Loucy (cell line): ENCODE measurements at regions not wholly inside any gene's neighbourhood (a gene's known extent, or its start where the extent isn't known, plus 50 kb on each side); places are given as distances from the start of the nearest gene placed in this dataset.
"Not testable (repeated sequence)": the region's sequence is repeated elsewhere in the genome, so short reads cannot be mapped to it uniquely, and the experiment has no call there.

Source experiments
- H2AFZ ChIP-seq: fragments of 200-600 bp; sonication (generic); 2 replicates; pipeline ENCODE4 v1.6.0; 2016; ENCODE audit warnings: antibody characterized with exemption, mild to moderate bottlenecking, low read length, moderate library complexity
- H3F3A ChIP-seq: fragments of 200-600 bp; 2 replicates; pipeline ENCODE4 v1.6.0; 2016; ENCODE audit warnings: antibody characterized with exemption, low read depth, mild to moderate bottlenecking
- H3K27me3 ChIP-seq: fragments of 200-600 bp; sonication (generic); 2 replicates; pipeline ENCODE4 v1.6.1; 2014; ENCODE audit warnings: low read length, mild to moderate bottlenecking; ENCODE audit not compliant: insufficient read depth, poor library complexity, severe bottlenecking
- H3K36me3 ChIP-seq: fragments of 200-600 bp; sonication (generic); 2 replicates; pipeline ENCODE4 v1.6.1; 2016; ENCODE audit warnings: low read length; ENCODE audit not compliant: insufficient read depth
- H3K4me1 ChIP-seq: fragments of 200-600 bp; sonication (generic); 2 replicates; pipeline ENCODE4 v1.5.1; 2014; ENCODE audit warnings: low read length, mild to moderate bottlenecking; ENCODE audit not compliant: insufficient read depth, poor library complexity, severe bottlenecking
- H3K4me2 ChIP-seq: fragments of 200-600 bp; sonication (generic); 2 replicates; pipeline ENCODE4 v1.6.0; 2014; ENCODE audit warnings: antibody characterized with exemption, low read length, low read depth, mild to moderate bottlenecking; ENCODE audit not compliant: poor library complexity, severe bottlenecking
- H3K4me3 ChIP-seq: fragments of 200-600 bp; sonication (generic); 2 replicates; pipeline ENCODE4 v1.5.1; 2014; ENCODE audit warnings: low read length, mild to moderate bottlenecking, mixed read lengths; ENCODE audit not compliant: poor library complexity, severe bottlenecking
- H3K79me2 ChIP-seq: fragments of 200-600 bp; sonication (generic); 2 replicates; pipeline ENCODE4 v1.6.1; 2014; ENCODE audit warnings: low read length; ENCODE audit not compliant: insufficient read depth
- H3K9ac ChIP-seq: fragments of 200-600 bp; sonication (generic); 2 replicates; pipeline ENCODE4 v1.6.0; 2014; ENCODE audit warnings: mild to moderate bottlenecking, low read depth, low read length, moderate library complexity; ENCODE audit not compliant: poor library complexity, severe bottlenecking
- H3K9me2 ChIP-seq: fragments of 200-600 bp; sonication (generic); replicated peaks from 2 replicates; pipeline ENCODE4 v1.6.1; 2016; ENCODE audit warnings: low read depth, low read length, mixed read lengths
- H3K9me3 ChIP-seq: fragments of 200-600 bp; sonication (generic); 2 replicates; pipeline ENCODE4 v1.6.1; 2014; ENCODE audit warnings: mild to moderate bottlenecking, antibody characterized with exemption, low read length, low read depth; ENCODE audit not compliant: insufficient read depth
- H4K20me1 ChIP-seq: fragments of 200-600 bp; sonication (generic); 2 replicates; pipeline ENCODE4 v1.6.0; 2014; ENCODE audit warnings: antibody characterized with exemption, low read length, mild to moderate bottlenecking; ENCODE audit not compliant: insufficient read depth, poor library complexity, severe bottlenecking
- CTCF ChIP-seq: fragments of 200-600 bp; sonication (generic); conservative IDR thresholded peaks from 2 replicates; pipeline ENCODE4 v1.5.1; 2014; ENCODE audit warnings: mild to moderate bottlenecking, antibody characterized with exemption, low read length
- EZH2phosphoT487 ChIP-seq: fragments of 200-600 bp; IDR thresholded peaks from 2 replicates; pipeline ENCODE4 v1.6.1; 2018; ENCODE audit warnings: antibody characterized with exemption, mild to moderate bottlenecking, moderate library complexity, borderline replicate concordance

- Histone ChIP-seq H3K4me1 (no peaks in the 10 kb centered on the region), H3F3A (no peaks in the 10 kb centered on the region), H3K4me3 (no peak overlapping the region), H2AFZ (no peak overlapping the region), H3K79me2 (no peaks in the 10 kb centered on the region), H3K36me3 (no peaks in the 10 kb centered on the region), H3K4me2 (no peak overlapping the region), H3K9me2 (no peaks in the 10 kb centered on the region), H3K9me3 (no peaks in the 10 kb centered on the region), H3K27me3 (no peaks in the 10 kb centered on the region), H4K20me1 (no peaks in the 10 kb centered on the region), H3K9ac (no peak overlapping the region)
- TF ChIP-seq EZH2phosphoT487 (no peak), CTCF (no peak)
Observed at GRCh38 chr16:35214840-35215239, 1755.4 kb downstream of the TP53TG3F start.

DNA sequence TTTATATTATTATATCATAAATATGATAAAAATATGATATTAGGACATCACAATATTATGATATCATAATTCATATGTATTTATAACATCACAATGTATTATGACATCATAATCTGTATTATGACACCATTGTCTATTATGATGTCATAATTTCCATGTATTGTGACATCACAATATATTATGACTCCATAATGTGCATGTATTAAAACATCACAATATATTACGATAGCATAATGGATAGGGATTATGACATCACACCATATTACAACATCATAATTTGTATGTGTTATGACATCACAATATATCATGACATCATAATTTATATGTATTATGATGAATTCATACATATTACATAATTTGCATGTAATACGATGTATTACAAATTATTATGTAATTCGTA is 1755.9 kb downstream of the TP53TG3F start:
- Histone ChIP-seq H3K79me2 (no peaks in the 10 kb centered on the region), H3F3A (no peaks in the 10 kb centered on the region), H3K4me3 (no peak overlapping the region), H3K9ac (no peak overlapping the region), H4K20me1 (no peaks in the 10 kb centered on the region), H3K9me3 (no peaks in the 10 kb centered on the region), H3K9me2 (no peaks in the 10 kb centered on the region), H3K36me3 (no peaks in the 10 kb centered on the region), H3K4me2 (no peak overlapping the region), H3K27me3 (no peaks in the 10 kb centered on the region), H2AFZ (no peak overlapping the region), H3K4me1 (no peaks in the 10 kb centered on the region)
- TF ChIP-seq CTCF (no peak), EZH2phosphoT487 (no peak)

DNA sequence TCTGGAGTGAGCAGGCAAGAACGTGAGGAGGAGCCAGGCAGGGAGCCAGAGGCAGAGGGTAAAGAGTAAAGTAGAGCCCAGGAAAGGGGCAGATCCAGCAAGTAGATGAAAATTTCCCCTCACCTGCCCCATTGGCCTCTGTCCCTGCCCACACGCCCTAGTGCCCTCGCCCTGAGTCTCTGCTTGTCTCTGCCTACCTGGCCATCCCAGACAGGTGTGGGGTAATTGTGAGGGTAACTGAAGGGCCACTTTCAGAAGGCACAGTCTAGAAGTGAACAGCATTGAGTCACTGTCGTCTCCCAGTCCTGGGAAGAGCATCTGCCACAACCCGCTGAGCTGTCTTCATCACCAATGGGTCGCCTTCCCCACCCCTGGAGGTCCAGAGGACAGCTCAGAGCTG is 1756.8 kb downstream of the TP53TG3F start:
- not testable (repeated sequence) for H3K4me2 ChIP-seq, H3K27me3 ChIP-seq, H3K9me3 ChIP-seq, H3K4me3 ChIP-seq, H3K4me1 ChIP-seq, H2AFZ ChIP-seq, H3F3A ChIP-seq, H4K20me1 ChIP-seq, H3K9me2 ChIP-seq, H3K36me3 ChIP-seq, H3K79me2 ChIP-seq, H3K9ac ChIP-seq

DNA sequence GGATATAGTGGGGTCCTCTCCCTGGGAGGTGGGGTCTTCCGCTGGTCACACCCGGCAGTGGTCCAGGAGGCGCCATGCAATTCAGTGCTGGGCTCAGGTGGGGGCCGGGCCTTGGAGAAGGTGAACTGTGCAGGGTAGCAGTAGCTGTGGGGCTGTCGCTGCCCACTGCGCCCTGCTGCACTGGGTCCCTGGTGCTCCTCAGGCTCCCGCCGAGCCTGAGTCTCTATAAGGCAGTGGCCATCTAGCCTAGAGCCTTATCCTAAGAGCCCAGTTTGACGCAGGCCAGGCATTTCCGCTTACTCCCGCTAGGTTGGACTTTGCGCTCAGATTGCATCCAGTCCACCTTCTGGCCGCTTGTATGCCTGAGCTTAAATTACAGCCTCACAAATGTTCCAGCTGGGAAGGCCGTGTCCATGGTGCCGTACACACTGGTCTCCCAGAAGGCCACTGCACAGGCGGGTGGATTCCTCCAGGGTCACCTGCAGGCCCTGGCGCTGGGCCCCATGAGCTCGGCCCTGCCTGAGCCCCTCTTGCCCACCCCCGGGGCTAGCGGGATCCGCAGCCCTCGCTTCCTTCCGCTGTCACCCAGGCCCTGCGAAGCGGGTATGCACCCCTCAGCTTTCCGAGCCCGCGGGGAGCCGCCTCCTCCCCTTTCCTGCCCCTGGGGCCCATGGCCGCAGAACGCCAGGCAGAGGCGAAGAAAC is 1762.2 kb downstream of the TP53TG3F start:
- no peaks in the 10 kb centered on the region for H3K4me1 ChIP-seq

More for the DNA sequence above, 1762.2 kb downstream of the TP53TG3F start:
- H3K9ac ChIP-seq: no peak overlapping the region
- H3K4me2 ChIP-seq: no peak overlapping the region
- H3K4me3 ChIP-seq: no peak overlapping the region
- H3K79me2 ChIP-seq: no peaks in the 10 kb centered on the region
- TF ChIP-seq CTCF: no peak
- no peaks in the 10 kb centered on the region for H3K9me2 ChIP-seq
- H3F3A ChIP-seq: no peaks in the 10 kb centered on the region
- H3K9me3 ChIP-seq: no peaks in the 10 kb centered on the region
- no peaks in the 10 kb centered on the region for H3K27me3 ChIP-seq
- no peaks in the 10 kb centered on the region for H4K20me1 ChIP-seq
- no peak overlapping the region for H2AFZ ChIP-seq
- no peaks in the 10 kb centered on the region for H3K36me3 ChIP-seq
